ENCODE measurements at regions not wholly inside any gene's neighbourhood (a gene's known extent, or its start where the extent isn't known, plus 50 kb on each side); places are given as distances from the start of the nearest gene placed in this dataset.

DNA sequence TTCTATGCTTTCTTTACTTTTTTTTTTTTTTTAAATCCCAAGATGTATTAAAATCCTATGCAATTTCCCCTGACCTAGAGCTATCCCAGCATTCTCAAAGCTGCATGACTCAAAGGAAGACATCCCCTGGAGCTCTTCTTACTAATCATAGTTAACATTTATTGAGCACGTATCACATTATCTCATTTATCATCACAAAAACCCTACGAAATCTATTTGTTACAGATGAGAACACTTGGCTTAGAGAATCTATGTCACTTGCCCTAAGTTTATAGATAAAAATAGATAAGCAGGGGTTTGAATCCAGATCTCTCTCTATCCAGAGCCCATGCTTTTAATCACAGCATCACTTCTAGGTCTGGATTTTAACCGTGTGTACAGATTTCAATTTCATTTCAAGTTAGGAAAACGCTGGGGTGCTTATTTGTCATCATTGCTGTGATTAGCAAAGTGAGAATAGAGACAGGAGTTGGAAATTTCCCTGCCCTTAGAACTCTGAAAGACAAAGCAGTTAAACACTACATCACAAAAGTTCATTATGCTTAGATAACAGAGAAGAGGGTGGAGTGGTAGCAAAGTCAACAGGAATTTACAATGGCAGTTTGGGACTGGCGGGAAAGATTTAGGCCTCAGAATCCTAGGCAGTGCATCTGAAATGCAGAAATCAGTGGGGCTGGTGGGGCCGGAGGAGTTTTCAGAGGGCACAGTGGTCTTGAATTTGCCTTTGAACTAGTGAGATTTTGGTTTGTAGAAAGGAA is 177.7 kb upstream of the FRMD6 start:
- DNase-seq (ENCODE audit: low spot score) = no peak

GRCh38 chr14:51474854-51475253 is 176.9 kb upstream of the FRMD6 start:
- DNase-seq (ENCODE audit: low spot score) = no peak

- DNase-seq (ENCODE audit: low spot score) = no peak
Observed at GRCh38 chr14:51478175-51478621, 173.5 kb upstream of the FRMD6 start.

GRCh38 chr14:51479584-51480325 is 172.0 kb upstream of the FRMD6 start:
- no peak for DNase-seq (ENCODE audit: low spot score)

GRCh38 chr14:51481643-51482042 is 170.1 kb upstream of the FRMD6 start:
- DNase-seq (ENCODE audit: low spot score) = no peak

- no peak for DNase-seq (ENCODE audit: low spot score)
Observed at GRCh38 chr14:51482102-51482501, 169.6 kb upstream of the FRMD6 start.

DNA sequence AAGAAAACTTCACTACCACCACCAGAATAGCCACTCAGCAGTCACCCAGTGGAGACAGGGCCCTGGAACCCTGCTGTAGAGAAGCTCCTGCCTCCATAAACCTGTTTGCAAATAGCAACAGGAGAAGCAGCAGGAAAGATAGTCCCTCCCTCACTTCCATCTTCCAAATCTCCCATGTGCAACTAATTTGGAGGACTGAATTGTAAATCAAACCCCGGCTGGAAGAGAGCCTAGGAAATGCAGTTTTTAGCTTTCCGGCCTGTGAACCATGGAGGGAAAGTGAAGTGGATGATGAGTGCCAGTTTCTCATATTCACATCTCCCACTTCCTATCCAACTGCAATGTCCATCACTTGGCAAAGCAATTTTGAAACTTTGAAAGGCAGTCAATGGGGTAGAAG is 167.2 kb upstream of the FRMD6 start:
- no peak for DNase-seq (ENCODE audit: low spot score)

GRCh38 chr14:51485733-51486132 is 166.0 kb upstream of the FRMD6 start:
- no peak for DNase-seq (ENCODE audit: low spot score)

GRCh38 chr14:51487848-51488247 is 163.9 kb upstream of the FRMD6 start:
- no peak for DNase-seq (ENCODE audit: low spot score)

DNA sequence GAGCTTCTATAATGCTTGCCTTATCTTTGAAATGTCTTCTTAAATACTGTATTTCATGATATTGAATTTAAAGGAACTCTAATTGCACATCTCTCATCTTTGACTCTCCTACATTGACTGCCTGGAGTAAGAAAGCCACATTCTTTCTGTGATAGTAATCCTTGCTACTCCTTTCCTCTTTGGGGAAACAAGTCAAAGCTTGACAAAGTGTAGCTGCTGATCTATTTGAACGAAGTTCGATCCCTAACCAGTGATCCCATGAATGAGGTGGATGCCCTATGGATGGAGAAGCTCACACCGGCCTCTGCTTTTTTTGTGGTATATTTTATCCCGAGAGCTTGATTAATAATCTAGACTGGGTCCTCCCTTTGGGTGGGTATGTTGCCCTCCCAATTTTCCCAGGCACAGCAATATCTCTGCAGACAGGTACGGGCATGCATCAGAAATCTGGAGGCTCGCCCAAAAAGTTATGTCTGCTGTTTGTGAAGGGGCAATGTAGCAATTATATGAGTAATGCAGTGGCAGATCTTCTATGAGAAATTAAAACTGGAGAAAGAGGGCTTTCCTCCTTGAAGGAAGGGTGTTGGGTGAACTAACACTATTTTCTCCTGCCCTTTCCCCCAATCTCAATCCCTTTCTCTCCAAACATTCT is 163.0 kb upstream of the FRMD6 start:
- DNase-seq (ENCODE audit: low spot score) = no peak

DNA sequence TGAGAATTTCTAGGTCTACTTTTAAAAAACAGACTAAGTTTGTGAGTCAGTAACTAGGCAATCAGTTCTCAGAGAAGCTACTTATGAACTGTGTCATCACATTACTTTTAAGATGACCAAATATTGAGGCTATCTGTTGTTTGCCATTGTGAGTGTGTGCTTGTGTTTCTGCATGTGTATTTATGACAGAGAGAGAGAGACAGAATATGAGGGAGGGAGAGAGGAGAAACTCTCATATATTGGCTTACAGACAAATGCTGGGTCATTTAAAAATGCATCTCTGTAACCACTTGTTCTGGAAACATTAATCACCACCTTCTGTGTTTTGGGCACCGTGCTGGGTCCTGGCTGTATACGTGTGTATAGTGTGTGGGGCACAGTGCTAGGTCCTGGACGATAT is 161.5 kb upstream of the FRMD6 start:
- DNase-seq (ENCODE audit: low spot score) = no peak

DNA sequence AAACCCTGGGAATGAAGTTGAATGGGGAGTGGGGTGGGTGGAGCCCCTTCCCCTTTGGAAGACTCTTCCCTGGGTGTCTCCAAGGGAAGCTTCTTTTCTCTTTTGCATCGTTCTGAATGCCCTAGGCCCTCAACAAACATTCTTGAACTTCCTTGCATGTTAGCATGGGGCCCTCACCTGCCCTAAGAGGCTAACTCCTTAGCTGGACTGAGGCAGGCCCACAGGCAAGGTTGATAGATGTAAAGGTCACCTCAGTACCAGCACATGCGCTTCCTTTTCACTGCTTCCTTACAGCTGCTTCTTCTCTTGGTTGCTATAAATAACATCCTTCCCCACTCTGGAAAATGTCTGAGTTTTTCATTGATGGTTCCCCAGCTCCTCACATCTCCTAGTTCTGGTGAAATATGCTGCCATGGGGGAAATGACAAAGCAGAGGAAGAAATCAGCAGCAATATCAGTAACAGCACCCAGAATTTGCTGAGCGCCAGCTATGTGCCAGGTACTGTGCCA is 160.6 kb upstream of the FRMD6 start:
- DNase-seq (ENCODE audit: low spot score) = no peak

DNA sequence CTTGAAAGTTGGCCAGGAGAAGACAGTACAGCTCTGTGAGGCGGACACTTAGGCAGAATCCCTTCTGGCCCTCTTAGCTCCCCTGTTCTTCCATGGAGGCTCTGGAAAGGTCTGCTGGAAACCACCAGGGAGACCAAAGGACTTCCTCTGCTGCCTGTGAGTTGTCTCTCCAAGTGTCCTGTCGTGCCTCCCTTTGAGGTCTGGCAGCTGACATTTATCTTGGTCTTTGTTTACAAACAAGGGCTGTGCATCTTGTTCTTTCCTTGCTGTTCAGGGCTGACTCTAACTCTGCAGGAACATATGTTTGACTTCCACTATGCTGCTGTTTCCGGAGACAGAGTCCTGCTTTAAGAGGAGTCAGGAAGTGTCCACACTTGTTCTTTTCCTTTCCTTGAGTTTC is 159.9 kb upstream of the FRMD6 start:
- DNase-seq (ENCODE audit: low spot score) = no peak

GRCh38 chr14:51495319-51495718 is 156.4 kb upstream of the FRMD6 start:
- no peak for DNase-seq (ENCODE audit: low spot score)

- DNase-seq (ENCODE audit: low spot score) = no peak
Observed at GRCh38 chr14:51498411-51499227, 153.1 kb upstream of the FRMD6 start.

GRCh38 chr14:51500776-51501175 is 150.9 kb upstream of the FRMD6 start:
- no peak for DNase-seq (ENCODE audit: low spot score)

GRCh38 chr14:51501746-51502145 is 150.0 kb upstream of the FRMD6 start:
- no peak for DNase-seq (ENCODE audit: low spot score)

GRCh38 chr14:51504669-51505068 is 147.0 kb upstream of the FRMD6 start:
- no peak for DNase-seq (ENCODE audit: low spot score)

DNA sequence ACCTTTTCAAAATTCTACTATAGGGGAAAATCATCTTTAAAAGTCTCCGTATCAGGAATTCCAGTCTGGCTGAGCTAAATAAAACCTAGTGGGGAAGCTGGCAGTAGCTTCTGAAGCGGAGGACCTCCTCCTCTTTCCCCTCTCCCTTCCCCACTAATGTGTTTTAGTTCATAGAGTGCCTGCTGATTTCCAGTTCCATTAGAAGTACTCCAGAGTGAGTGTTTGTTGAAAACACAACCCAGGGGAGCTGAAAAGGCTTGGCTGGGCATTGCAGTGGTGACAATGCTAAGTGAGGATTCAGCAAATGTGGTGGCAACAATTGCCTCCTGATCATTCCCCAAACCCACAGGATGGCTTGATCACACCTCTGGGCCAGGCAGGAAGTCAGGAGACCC is 144.2 kb upstream of the FRMD6 start:
- DNase-seq (ENCODE audit: low spot score) = no peak

DNA sequence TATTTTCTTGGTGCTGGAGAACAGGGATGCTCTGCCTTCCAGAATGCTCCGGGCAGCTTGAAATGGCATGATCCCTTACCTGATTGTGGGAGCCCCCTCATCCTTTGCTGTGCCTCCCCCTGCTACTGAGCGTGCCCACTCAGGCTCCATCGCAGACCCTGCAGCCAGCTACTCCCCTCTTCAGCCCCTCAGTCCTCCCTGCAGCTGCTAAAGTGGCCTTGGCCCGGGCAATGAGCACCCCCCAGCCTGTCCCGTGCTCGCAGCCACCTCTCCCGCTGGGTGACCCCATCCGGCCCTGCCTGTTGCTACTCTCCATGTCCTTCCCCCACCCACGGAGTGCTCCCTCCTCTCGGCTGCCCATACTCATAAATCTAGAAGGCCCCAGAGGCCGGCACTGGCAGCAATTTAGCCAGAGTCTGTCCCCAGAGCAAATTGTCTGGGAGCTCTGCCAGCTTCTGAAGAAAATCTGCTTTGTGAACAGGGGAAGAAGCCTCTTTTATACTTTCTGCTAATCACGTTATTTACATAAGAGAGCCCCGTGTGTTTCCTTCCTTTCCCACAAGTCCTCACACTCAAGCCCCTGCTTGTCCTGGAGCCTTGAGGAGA is 143.7 kb upstream of the FRMD6 start:
- no peak for DNase-seq (ENCODE audit: low spot score)

DNA sequence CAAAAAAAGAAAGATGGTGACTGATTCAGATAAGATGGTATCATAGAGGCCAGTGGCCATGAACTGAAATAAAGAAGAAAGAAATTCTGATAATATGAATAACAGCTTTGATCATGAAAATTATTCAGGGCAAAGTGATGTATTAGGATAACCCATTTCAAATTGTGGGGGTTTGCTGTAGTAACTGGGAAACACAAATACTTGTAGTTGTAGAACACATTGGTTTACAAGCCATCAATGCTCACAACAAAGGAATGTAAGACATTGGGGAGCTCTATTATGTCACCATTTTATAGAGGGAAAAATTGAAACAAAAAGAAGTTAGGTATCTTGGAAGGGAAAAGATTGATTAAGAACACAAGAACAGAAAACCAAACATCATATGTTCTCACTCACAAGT is 140.4 kb upstream of the FRMD6 start:
- no peak for DNase-seq (ENCODE audit: low spot score)

DNA sequence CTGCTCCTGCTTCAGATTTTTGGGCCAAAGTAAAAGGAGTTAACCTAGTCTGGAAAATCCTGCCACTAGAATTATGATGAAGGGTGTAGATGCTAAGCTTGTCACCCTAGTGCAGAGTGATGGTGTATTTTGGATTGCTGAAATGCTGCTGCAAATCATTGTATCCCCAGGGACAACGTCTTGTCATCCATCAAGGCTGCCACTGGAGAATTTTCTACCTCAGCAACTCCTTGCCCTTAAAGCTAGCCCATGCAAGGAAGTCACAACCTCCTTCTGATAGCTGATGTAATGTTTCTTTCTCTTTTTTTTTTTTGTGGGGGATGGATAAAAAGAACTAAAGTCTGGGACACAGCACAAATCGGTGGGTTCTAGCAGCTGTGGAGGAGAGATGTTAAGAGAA is 139.4 kb upstream of the FRMD6 start:
- DNase-seq (ENCODE audit: low spot score) = no peak
